ENCODE measurements at regions not wholly inside any gene's neighbourhood (a gene's known extent, or its start where the extent isn't known, plus 50 kb on each side); places are given as distances from the start of the nearest gene placed in this dataset.

DNA sequence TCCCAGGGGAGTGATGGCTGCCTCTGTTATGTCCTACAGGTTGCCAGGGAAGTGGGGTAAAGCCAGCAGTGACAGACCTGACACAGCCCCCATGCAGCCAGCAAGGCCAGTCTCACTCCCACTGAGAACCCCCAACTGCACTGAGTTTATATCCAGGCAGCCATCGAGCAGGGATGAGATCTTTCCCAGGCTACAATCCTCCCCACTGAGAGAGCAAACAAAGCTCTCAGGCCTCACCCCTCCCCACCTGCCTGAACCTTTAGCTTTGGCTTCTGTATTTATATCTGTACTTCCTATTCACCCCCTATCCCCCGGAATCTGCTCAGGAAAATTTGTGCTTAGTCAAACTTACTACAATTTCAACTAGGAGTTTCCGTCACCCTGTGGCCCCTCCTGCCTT is 284.1 kb downstream of the FAM170A start:
- H3K27me3 ChIP-seq = no peaks in the 10 kb centered on the region
- H3K27ac ChIP-seq = no peak overlapping the region
- no peak overlapping the region for H3K4me3 ChIP-seq
- intact Hi-C loops (cut with DNase I) = no loop called here
- no peak for TF ChIP-seq POLR2AphosphoS5 (IDR thresholded peaks at IDR 0.05; ENCODE audit: insufficient read depth in 1 of 2, low read depth in 1 of 2)
- no peak for TF ChIP-seq POLR2A (IDR thresholded peaks at IDR 0.05)
- TF ChIP-seq CTCF (IDR thresholded peaks at IDR 0.05) = no peak
- H3K36me3 ChIP-seq = no peaks in the 10 kb centered on the region
- no peaks in the 10 kb centered on the region for H3K4me1 ChIP-seq
- no peak for DNase-seq (ENCODE audit: extremely low spot score in 2 of 2)
- no peaks in the 10 kb centered on the region for H3K9me3 ChIP-seq

DNA sequence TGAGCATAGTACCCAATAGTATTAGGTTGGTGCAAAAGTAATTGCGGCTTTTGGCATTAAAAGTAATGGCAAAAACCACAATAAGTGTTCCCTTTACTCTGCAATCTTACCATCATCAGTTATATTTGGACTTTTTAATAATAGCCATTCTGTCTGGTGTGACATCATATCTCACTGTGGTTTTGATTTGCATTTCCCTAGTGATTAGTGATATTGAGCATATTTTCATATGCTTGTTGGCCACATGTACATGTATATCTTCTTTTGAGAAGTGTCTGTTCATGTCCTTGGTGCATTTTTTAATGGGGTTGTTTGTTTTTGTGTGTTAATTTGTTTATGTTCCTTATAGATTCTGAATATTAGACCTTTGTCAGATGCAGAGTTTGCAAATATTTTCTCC is 289.9 kb downstream of the FAM170A start:
- H3K9me3 ChIP-seq = no peaks in the 10 kb centered on the region
- H3K4me1 ChIP-seq = no peaks in the 10 kb centered on the region
- intact Hi-C loops (cut with DNase I) = no loop called here
- no peaks in the 10 kb centered on the region for H3K36me3 ChIP-seq
- no peaks in the 10 kb centered on the region for H3K27me3 ChIP-seq
- H3K4me3 ChIP-seq = no peak overlapping the region
- H3K27ac ChIP-seq = no peak overlapping the region
- DNase-seq (ENCODE audit: extremely low spot score in 2 of 2) = no peak
- TF ChIP-seq CTCF (IDR thresholded peaks at IDR 0.05) = no peak

DNA sequence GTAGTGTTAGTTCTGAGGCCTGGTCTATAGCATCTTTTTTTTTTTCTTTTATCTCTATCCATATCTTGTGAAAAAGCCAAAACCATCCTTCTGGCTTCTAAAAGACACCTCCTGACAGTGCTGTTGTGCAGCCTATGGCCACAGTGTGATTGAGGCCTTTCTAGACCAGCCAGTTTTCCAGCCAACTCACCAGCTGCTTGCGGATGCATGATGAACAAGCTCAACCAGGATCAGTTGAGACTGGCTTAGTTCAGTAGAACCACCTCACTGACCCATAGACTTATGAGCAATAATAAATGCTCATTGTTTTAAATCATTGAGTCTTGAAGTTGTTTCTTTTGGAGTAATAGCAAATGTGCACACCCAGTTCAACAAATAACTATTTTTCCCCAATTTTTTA is 296.9 kb downstream of the FAM170A start:
- no peaks in the 10 kb centered on the region for H3K9me3 ChIP-seq
- H3K27me3 ChIP-seq = no peaks in the 10 kb centered on the region
- TF ChIP-seq CTCF (IDR thresholded peaks at IDR 0.05) = no peak
- TF ChIP-seq POLR2AphosphoS5 (IDR thresholded peaks at IDR 0.05; ENCODE audit: insufficient read depth in 1 of 2, low read depth in 1 of 2) = no peak
- TF ChIP-seq POLR2A (IDR thresholded peaks at IDR 0.05) = no peak
- no peak overlapping the region for H3K4me3 ChIP-seq
- DNase-seq (ENCODE audit: extremely low spot score in 2 of 2) = no peak
- intact Hi-C loops (cut with DNase I) = no loop called here
- no peaks in the 10 kb centered on the region for H3K36me3 ChIP-seq
- no peak overlapping the region for H3K27ac ChIP-seq
- no peaks in the 10 kb centered on the region for H3K4me1 ChIP-seq

DNA sequence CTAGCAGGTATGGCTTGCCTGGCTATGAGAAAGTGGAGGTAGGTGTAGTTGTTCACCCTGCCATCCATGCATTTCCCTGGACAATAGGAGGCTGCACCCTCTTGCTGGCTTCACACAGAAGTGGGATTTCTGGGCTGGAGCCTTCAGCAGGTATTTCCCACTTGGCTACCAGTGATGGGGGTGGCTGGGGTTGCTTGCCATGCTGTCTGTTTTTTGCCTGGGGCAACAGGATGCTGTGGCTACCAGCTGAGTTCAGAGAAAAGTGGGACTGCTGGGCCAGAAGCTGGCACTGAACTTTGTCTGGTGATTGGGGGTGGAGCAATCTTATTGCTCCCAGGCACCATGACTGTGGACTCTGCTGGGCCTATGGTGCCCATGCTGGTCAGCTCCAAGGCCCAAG is 299.6 kb downstream of the FAM170A start:
- intact Hi-C loops (cut with DNase I) = no loop called here
- Histone ChIP-seq H3K4me1 (no peaks in the 10 kb centered on the region), H3K4me3 (no peak overlapping the region), H3K27ac (no peak overlapping the region), H3K9me3 (no peaks in the 10 kb centered on the region), H3K36me3 (no peaks in the 10 kb centered on the region), H3K27me3 (no peaks in the 10 kb centered on the region)
- no peak for DNase-seq (ENCODE audit: extremely low spot score in 2 of 2)
- TF ChIP-seq POLR2A (IDR thresholded peaks at IDR 0.05) (no peak), CTCF (IDR thresholded peaks at IDR 0.05) (no peak), POLR2AphosphoS5 (IDR thresholded peaks at IDR 0.05; ENCODE audit: insufficient read depth in 1 of 2, low read depth in 1 of 2) (no peak)

GRCh38 chr5:119930490-119930889 is 301.1 kb downstream of the FAM170A start:
- Histone ChIP-seq H3K27me3 (no peaks in the 10 kb centered on the region), H3K36me3 (no peaks in the 10 kb centered on the region), H3K4me3 (no peak overlapping the region), H3K27ac (no peak overlapping the region), H3K9me3 (no peaks in the 10 kb centered on the region), H3K4me1 (no peaks in the 10 kb centered on the region)
- no peak for TF ChIP-seq CTCF (IDR thresholded peaks at IDR 0.05)
- TF ChIP-seq POLR2AphosphoS5 (IDR thresholded peaks at IDR 0.05; ENCODE audit: insufficient read depth in 1 of 2, low read depth in 1 of 2) = no peak
- no peak for TF ChIP-seq POLR2A (IDR thresholded peaks at IDR 0.05)
- intact Hi-C loops (cut with DNase I) = no loop called here
- DNase-seq (ENCODE audit: extremely low spot score in 2 of 2) = no peak
